Stimulated activated naive CD4-positive, alpha-beta T cell treated with Interleukin-2 at 50 U/mL for 16 hours (primary cell): ENCODE measurements at regions not wholly inside any gene's neighbourhood (a gene's known extent, or its start where the extent isn't known, plus 50 kb on each side); places are given as distances from the start of the nearest gene placed in this dataset.

Experiments
- DNase-seq: peaks from one replicate; lab custom pipeline; 2025; lab: John Stamatoyannopoulos, UW

GRCh38 chr2:118510807-118511206 is 336.6 kb downstream of the EN1 start:
- no peak for DNase-seq

GRCh38 chr2:118509319-118510004 is 338.0 kb downstream of the EN1 start:
- DNase-seq, result no peak

GRCh38 chr2:118508282-118508681 is 339.2 kb downstream of the EN1 start:
- no peak for DNase-seq

GRCh38 chr2:118505436-118505835 is 342.0 kb downstream of the EN1 start:
- DNase-seq, result no peak

- no peak for DNase-seq
Observed at GRCh38 chr2:118502106-118502505, 345.3 kb downstream of the EN1 start.

GRCh38 chr2:118498943-118499342 is 348.5 kb downstream of the EN1 start:
- no peak for DNase-seq

GRCh38 chr2:118496870-118497611 is 350.4 kb downstream of the EN1 start:
- no peak for DNase-seq

- DNase-seq, result no peak
Observed at GRCh38 chr2:118496467-118496866, 351.0 kb downstream of the EN1 start.

GRCh38 chr2:118495290-118495689 is 352.2 kb downstream of the EN1 start:
- no peak for DNase-seq

- no peak for DNase-seq
Observed at GRCh38 chr2:118493213-118493612, 354.2 kb downstream of the EN1 start.

GRCh38 chr2:118492335-118492734 is 355.1 kb downstream of the EN1 start:
- no peak for DNase-seq

- DNase-seq, result no peak
Observed at GRCh38 chr2:118490330-118490729, 357.1 kb downstream of the EN1 start.

- DNase-seq, result no peak
Observed at GRCh38 chr2:118489712-118490299, 357.6 kb downstream of the EN1 start.

- DNase-seq, result no peak
Observed at GRCh38 chr2:118481299-118481698, 366.1 kb downstream of the EN1 start.

GRCh38 chr2:118479020-118479419 is 368.4 kb downstream of the EN1 start:
- no peak for DNase-seq

- no peak for DNase-seq
Observed at GRCh38 chr2:118477111-118477862, 370.2 kb downstream of the EN1 start.

GRCh38 chr2:118475622-118476205 is 371.7 kb downstream of the EN1 start:
- DNase-seq, result no peak

- no peak for DNase-seq
Observed at GRCh38 chr2:118474541-118474920, 372.9 kb downstream of the EN1 start.

- DNase-seq, result no peak
Observed at GRCh38 chr2:118473846-118474540, 373.5 kb downstream of the EN1 start.

GRCh38 chr2:118473241-118473640 is 374.2 kb downstream of the EN1 start:
- DNase-seq, result no peak

- DNase-seq, result no peak
Observed at GRCh38 chr2:118470297-118470696, 377.2 kb downstream of the EN1 start.

GRCh38 chr2:118469103-118469502 is 378.3 kb downstream of the EN1 start:
- DNase-seq, result no peak
